DOHH2 (cell line): ENCODE measurements at regions not wholly inside any gene's neighbourhood (a gene's known extent, or its start where the extent isn't known, plus 50 kb on each side); places are given as distances from the start of the nearest gene placed in this dataset.

Source experiments
- H3F3A ChIP-seq: fragments of 200-600 bp; sonication (generic), shearing (Covaris generic); 2 replicates; pipeline ENCODE4 v1.6.0; 2016; ENCODE audit warnings: antibody characterized with exemption, mild to moderate bottlenecking; ENCODE audit not compliant: control insufficient read depth, insufficient read depth
- H3K27ac ChIP-seq: fragments of 200-600 bp; sonication (generic); 2 replicates; pipeline ENCODE4 v1.5.1; 2014; ENCODE audit warnings: low read depth, mild to moderate bottlenecking, low read length, moderate library complexity
- H3K27me3 ChIP-seq: fragments of 200-600 bp; sonication (generic); 2 replicates; pipeline ENCODE4 v1.6.1; 2014; ENCODE audit warnings: mild to moderate bottlenecking, low read length, mixed read lengths; ENCODE audit not compliant: control insufficient read depth
- H3K36me3 ChIP-seq: fragments of 200-600 bp; sonication (generic); 2 replicates; pipeline ENCODE4 v1.6.1; 2014; ENCODE audit warnings: mild to moderate bottlenecking, low read length, moderate library complexity, mixed read lengths; ENCODE audit not compliant: control insufficient read depth
- H3K4me1 ChIP-seq: fragments of 200-600 bp; sonication (generic); 2 replicates; pipeline ENCODE4 v1.6.1; 2014; ENCODE audit warnings: mild to moderate bottlenecking, low read length, mixed read lengths; ENCODE audit not compliant: control insufficient read depth
- H3K4me2 ChIP-seq: fragments of 200-600 bp; sonication (generic); 2 replicates; pipeline ENCODE4 v1.6.0; 2014; ENCODE audit warnings: mild to moderate bottlenecking, low read length, moderate library complexity
- H3K4me3 ChIP-seq: fragments of 200-600 bp; sonication (generic); 2 replicates; pipeline ENCODE4 v1.5.1; 2014; ENCODE audit warnings: mild to moderate bottlenecking, low read length, mixed read lengths
- H3K79me2 ChIP-seq: fragments of 200-600 bp; sonication (generic); 2 replicates; pipeline ENCODE4 v1.6.1; 2014; ENCODE audit warnings: mild to moderate bottlenecking, low read length, mixed read lengths; ENCODE audit not compliant: control insufficient read depth
- H3K9me2 ChIP-seq: fragments of 200-600 bp; sonication (generic); replicated peaks from 2 replicates; pipeline ENCODE4 v1.6.1; 2014; ENCODE audit warnings: mild to moderate bottlenecking, low read length, mixed read lengths; ENCODE audit not compliant: control insufficient read depth
- H3K9me3 ChIP-seq: fragments of 200-600 bp; sonication (generic); 2 replicates; pipeline ENCODE4 v1.6.1; 2014; ENCODE audit warnings: antibody characterized with exemption, low read length, mixed read lengths; ENCODE audit not compliant: control insufficient read depth, insufficient read depth
- H4K20me1 ChIP-seq: fragments of 200-600 bp; sonication (generic); 2 replicates; pipeline ENCODE4 v1.6.0; 2014; ENCODE audit warnings: low read depth, mild to moderate bottlenecking, antibody characterized with exemption, low read length, moderate library complexity; ENCODE audit not compliant: control insufficient read depth, insufficient read depth
- EZH2phosphoT487 ChIP-seq: fragments of 200-600 bp; sonication (generic); IDR thresholded peaks from 2 replicates; pipeline ENCODE4 v1.6.1; 2017; ENCODE audit warnings: borderline replicate concordance, mild to moderate bottlenecking, antibody characterized with exemption, low read length, moderate library complexity, mixed read lengths
- TF ChIP-seq, protein P1 (sequence below): fragments of 200-600 bp; sonication (generic); IDR thresholded peaks from one replicate; pipeline ENCODE4 v1.5.1; 2014; ENCODE audit warnings: antibody characterized with exemption, mild to moderate bottlenecking, low read depth, low read length; ENCODE audit not compliant: poor library complexity, severe bottlenecking

DNA sequence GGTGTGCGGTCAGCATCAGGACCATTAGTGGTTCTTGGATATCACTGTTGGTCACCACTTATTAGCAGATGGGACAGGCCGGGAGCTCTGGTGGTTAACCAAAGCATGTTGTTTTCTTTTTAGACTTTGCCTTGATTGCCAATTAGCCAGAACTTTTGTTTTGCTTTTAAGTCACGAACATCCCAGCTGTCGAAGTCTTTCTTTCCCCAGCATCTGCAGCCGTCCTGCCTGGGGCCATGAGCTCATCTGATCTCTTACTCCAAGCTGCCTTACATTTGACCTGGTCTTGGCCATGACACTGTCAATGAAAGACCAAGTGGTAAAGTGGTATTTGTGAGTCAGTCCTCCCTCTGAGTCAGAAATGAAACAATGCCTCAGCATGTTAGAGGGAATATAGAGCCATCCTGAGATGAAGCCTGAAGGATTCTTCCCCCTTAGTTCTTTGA, 53.9 kb upstream of the CREB5 start:
- Histone ChIP-seq H3K36me3 (no peaks in the 10 kb centered on the region), H4K20me1 (no peaks in the 10 kb centered on the region), H3F3A (no peaks in the 10 kb centered on the region), H3K4me3 (no peak overlapping the region), H3K9me3 (no peaks in the 10 kb centered on the region), H3K79me2 (no peaks in the 10 kb centered on the region), H3K9me2 (no peaks in the 10 kb centered on the region), H3K4me2 (no peak overlapping the region), H3K27me3 (no peaks in the 10 kb centered on the region), H3K4me1 (peaks cover 19% of the 10 kb centered on the region), H3K27ac (no peak overlapping the region)
- TF ChIP-seq EZH2phosphoT487 = no peak
- TF ChIP-seq, protein P1, sequence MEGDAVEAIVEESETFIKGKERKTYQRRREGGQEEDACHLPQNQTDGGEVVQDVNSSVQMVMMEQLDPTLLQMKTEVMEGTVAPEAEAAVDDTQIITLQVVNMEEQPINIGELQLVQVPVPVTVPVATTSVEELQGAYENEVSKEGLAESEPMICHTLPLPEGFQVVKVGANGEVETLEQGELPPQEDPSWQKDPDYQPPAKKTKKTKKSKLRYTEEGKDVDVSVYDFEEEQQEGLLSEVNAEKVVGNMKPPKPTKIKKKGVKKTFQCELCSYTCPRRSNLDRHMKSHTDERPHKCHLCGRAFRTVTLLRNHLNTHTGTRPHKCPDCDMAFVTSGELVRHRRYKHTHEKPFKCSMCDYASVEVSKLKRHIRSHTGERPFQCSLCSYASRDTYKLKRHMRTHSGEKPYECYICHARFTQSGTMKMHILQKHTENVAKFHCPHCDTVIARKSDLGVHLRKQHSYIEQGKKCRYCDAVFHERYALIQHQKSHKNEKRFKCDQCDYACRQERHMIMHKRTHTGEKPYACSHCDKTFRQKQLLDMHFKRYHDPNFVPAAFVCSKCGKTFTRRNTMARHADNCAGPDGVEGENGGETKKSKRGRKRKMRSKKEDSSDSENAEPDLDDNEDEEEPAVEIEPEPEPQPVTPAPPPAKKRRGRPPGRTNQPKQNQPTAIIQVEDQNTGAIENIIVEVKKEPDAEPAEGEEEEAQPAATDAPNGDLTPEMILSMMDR = no peak

DNA sequence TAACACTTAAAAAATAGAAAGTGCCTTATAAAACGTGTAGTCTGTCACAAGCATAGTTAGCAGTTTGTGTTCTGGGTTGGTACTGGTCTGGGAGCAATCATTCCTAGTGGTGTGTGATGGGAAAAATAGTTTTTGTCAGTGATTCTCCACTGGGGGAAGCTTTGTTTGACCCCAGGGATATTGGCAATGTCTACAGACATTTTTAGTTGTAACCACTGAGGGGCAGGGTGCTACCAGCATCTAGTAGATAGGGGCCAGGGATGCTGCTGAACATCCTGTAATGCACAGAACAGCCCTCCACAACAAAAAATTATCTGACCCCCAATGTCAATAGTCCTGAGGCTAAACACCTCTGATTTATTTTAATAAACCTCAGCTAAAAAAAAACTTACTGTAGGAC, 51.6 kb upstream of the CREB5 start:
- H3F3A ChIP-seq = no peaks in the 10 kb centered on the region
- H3K9me2 ChIP-seq = no peaks in the 10 kb centered on the region
- H3K4me2 ChIP-seq = no peak overlapping the region
- no peaks in the 10 kb centered on the region for H3K27me3 ChIP-seq
- no peaks in the 10 kb centered on the region for H4K20me1 ChIP-seq
- H3K9me3 ChIP-seq = peaks cover 16% of the 10 kb centered on the region; the same call in 1 of the 2 replicates
- H3K4me3 ChIP-seq = no peak overlapping the region
- no peaks in the 10 kb centered on the region for H3K79me2 ChIP-seq
- H3K4me1 ChIP-seq = peaks cover 19% of the 10 kb centered on the region
- H3K36me3 ChIP-seq = no peaks in the 10 kb centered on the region
- TF ChIP-seq EZH2phosphoT487 = no peak
- TF ChIP-seq, protein P1 = peak; percentile 55
- no peak overlapping the region for H3K27ac ChIP-seq

DNA sequence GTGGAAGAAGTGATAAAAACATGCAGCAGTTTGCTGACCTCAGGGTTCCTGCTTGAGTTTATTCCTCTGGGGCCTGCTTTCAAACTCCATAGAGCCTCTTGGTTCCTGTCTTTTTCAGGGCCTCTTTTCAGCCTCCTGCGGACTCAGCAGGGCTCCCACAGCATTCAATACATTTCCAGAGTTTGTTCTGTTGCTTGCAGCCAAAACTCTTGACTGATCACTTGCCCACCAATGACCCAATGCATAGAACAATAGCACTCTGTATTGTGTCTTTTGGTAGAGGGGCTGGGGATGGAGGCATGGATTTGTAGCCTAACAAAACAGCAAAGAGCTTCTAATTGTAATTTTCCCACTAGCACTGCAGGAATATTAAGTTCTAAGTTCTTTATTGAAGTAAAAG, 50.8 kb upstream of the CREB5 start:
- H3K36me3 ChIP-seq = no peaks in the 10 kb centered on the region
- H3K9me2 ChIP-seq = no peaks in the 10 kb centered on the region
- H3K79me2 ChIP-seq = no peaks in the 10 kb centered on the region
- H4K20me1 ChIP-seq = no peaks in the 10 kb centered on the region
- no peak overlapping the region for H3K4me3 ChIP-seq
- TF ChIP-seq, protein P1 = no peak
- TF ChIP-seq EZH2phosphoT487 = no peak
- H3F3A ChIP-seq = no peaks in the 10 kb centered on the region
- H3K4me2 ChIP-seq = peak overlapping the region; percentile 27; the same call in 1 of the 2 replicates
- H3K27ac ChIP-seq = no peak overlapping the region
- peaks cover 16% of the 10 kb centered on the region; the same call in 1 of the 2 replicates for H3K9me3 ChIP-seq
- peaks cover 19% of the 10 kb centered on the region for H3K4me1 ChIP-seq
- H3K27me3 ChIP-seq = no peaks in the 10 kb centered on the region

DNA sequence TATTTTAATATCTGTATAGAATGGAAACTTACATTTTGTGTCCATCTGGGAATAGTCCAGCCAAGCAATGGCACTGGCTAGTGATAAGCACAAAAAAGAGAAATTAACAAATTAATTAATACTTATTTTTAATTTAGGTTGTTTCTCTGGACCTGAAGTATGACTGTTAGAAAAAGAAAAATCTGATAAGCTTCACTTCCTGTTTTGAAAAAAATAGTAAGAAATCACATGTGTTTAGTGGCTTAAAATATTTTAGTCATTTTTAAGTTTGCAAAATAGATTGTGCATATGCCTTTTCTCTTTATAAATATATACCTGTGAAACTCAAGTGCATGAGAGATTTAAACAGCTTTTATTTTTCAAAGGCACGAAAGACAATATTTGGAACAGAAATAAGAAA, 50.1 kb upstream of the CREB5 start:
- Histone ChIP-seq H4K20me1 (no peaks in the 10 kb centered on the region), H3K79me2 (no peaks in the 10 kb centered on the region), H3K27ac (no peak overlapping the region), H3K4me2 (peak overlapping the region; percentile 27), H3K4me3 (peak overlapping the region; percentile 6; the same call in 1 of the 2 replicates), H3K27me3 (no peaks in the 10 kb centered on the region), H3K4me1 (peaks cover 19% of the 10 kb centered on the region), H3K9me2 (no peaks in the 10 kb centered on the region), H3K36me3 (no peaks in the 10 kb centered on the region), H3F3A (no peaks in the 10 kb centered on the region), H3K9me3 (peaks cover 16% of the 10 kb centered on the region; the same call in 1 of the 2 replicates)
- TF ChIP-seq, protein P1 = no peak
- TF ChIP-seq EZH2phosphoT487 = no peak
